Fibroblast of lung (primary cell): ENCODE measurements at regions not wholly inside any gene's neighbourhood (a gene's known extent, or its start where the extent isn't known, plus 50 kb on each side); places are given as distances from the start of the nearest gene placed in this dataset.

ENCODE experiments used
- CTCF ChIP-seq, 2 donors: IDR thresholded peaks in 1 of 2; conservative IDR thresholded peaks in 1 of 2; 1 replicate in 1 of 2; 2 replicates in 1 of 2; pipeline ENCODE4 v1.5.1; 2011 to 2012; ENCODE audit warnings: low read length in 2 of 2, control low read depth in 1 of 2, inconsistent platforms in 1 of 2, low read depth in 1 of 2, mild to moderate bottlenecking in 1 of 2
- EZH2 ChIP-seq: IDR thresholded peaks from 2 replicates; pipeline ENCODE4 v1.5.1; 2012; ENCODE audit warnings: low read length, control low read depth, mild to moderate bottlenecking; ENCODE audit errors: missing control alignments

- no peak for TF ChIP-seq CTCF (conservative IDR thresholded peaks at IDR 0.05 in 1 of 2, IDR thresholded peaks at IDR 0.05 in 1 of 2; ENCODE audit: low read depth in 1 of 2, low read length in 2 of 2)
- no peak for TF ChIP-seq EZH2
These were observed 238.5 kb upstream of the FANCL start for GRCh38 chr2:58479535-58480140.
